GM19240 (cell line): ENCODE measurements at regions not wholly inside any gene's neighbourhood (a gene's known extent, or its start where the extent isn't known, plus 50 kb on each side); places are given as distances from the start of the nearest gene placed in this dataset.

Source experiments
- DNase-seq: peaks from one replicate; pipeline ENCODE4 v3.0.0; 2011; ENCODE audit warnings: low spot score; ENCODE audit not compliant: insufficient read length

GRCh38 chr6:45791211-45792168 lies 224.2 kb downstream of the CLIC5 start:
- no peak for DNase-seq

- no peak for DNase-seq
Observed at GRCh38 chr6:45789238-45789637, 226.4 kb downstream of the CLIC5 start.

DNA sequence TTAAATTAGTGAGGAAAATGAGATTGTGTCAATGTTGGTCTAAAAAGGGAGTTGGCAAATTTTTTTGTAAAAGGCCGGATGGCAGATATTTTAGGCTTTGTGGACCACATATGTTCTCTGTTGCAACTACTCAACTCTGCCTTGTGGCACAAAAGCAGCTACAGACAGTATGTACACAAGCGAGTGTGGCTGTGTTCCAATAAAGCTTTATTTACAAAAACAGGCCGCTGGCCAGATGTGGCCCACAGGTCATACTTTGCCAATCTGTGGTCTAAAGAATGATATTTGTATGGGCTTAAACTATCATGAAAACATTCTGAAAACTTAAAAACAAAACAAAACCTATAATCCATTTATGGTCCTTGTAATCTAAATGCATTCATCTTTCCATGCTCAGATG lies 228.3 kb downstream of the CLIC5 start:
- no peak for DNase-seq

- DNase-seq = no peak
Observed at GRCh38 chr6:45786355-45786781, 229.3 kb downstream of the CLIC5 start.

DNA sequence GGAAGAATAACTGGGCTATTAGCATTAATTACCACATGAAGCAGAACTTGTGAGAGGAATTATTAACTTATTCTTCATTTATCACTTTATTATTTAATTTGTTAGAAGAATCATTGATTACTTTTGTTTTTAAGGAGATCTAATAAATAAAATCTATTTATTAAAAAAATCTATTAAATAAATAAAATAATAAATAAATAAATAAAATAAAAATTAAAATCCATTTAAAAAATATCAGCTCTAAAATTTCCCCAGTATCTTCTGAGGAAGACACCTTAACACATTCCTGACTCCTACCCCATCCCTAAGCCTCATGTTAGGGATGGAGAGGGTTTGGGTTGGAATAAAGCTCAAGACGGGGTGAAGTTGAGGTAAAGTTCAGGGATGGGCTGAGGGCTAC lies 231.4 kb downstream of the CLIC5 start:
- DNase-seq = no peak

DNA sequence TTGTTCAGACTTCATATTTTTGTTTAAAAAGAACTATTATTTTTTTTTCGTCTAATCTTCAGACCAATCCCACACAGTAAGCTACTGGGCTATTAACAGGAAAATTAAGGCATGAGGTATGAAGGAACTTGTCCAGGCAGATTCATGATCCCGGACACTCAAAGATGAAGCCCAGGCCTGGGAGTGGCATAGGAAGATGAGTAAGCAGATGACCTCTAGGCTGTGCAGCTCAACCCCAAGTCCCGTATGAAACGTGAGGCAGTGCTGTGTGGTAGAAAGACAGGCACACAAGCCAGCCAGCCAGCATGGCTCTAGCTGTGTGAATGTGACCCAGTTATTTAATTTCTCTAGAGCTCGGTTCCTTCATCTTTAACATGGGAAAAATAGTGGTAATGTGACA lies 231.9 kb downstream of the CLIC5 start:
- DNase-seq = no peak

DNA sequence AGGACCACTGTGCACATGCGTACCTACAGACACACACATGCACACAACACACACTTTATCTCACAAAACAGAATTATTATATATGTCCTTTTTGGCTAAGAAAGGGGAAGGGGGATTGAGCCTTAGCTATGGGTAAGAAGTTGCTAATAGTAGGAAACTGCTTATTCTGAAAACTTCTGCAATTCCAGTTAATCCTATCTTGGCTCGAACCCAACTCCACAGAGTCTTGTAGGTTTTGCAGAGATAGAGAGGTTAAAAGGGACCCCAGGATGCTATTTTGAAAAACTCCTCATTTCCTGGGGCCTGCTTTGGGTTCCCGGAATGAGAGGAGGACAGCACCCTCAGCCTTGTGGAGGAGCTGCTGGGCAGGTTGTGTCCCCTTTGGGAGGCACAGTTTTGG lies 233.8 kb downstream of the CLIC5 start:
- DNase-seq = no peak

DNA sequence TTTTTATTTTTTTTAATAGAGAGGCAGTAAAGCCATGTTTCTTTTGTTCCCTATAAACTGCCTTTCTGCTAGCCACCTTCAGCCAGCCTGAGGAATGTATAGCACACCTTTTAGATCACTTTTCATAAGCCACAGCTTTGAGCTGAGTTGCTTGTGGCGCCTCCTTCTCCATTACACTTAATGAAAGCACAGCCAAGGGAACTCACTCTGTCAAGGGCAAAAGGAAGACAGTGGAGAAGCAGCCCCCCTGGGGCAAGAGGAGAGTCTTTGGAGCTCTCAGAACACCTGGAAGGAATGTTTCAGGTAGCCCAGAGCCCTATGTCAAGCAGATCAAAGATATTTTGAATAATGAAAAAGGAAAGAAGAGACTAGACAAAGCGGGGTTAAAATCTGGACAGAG lies 235.1 kb downstream of the CLIC5 start:
- no peak for DNase-seq

DNA sequence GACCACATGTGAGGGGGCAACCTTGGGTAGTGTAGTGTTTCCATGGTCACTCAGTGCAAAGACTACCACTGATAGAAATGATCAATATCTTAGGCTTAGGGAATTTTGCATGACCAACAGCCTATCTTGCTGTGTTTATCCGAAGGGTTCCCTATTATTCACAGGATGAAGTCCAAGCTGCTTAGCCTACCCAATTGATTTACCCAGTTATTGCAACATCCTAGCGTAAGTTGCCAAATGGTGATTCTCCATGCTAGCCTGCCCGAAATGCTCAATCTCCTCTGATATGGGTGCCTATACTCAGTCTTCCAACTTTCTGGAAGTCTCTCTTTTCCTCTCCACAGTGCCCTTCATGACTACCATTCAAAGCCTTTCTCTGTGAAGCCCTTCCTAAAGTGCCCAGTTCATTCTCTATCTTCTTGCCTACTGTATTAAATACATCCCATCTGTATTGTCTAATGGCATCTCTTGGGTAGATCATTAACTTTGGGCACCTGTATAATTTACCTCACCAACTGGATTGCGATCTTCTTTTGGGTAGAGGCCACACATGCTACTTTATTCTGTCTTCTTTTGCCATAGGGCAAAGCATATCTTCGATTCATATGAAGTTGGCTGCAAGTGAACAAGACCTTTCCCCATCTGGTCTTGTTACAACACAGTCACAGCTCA lies 240.5 kb downstream of the CLIC5 start:
- no peak for DNase-seq

DNA sequence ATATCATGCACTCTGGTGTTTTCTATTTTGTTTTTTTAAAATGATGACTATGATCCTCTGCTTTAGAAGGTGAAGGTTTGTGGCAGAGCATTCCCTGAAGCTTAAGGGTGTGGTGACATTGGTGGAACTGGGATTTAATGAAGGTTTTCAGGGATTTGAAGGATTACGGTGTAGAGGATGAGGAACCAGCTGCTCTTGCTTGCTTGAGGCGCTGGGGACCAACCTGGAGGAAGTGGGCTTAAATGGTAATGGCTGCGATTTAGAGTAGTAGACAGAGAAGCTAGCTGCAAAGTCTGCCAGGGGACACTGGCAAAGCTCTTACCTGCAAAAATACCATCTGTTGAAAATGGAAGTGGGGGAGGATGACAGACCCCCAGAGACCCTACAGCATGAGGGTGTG lies 241.8 kb downstream of the CLIC5 start:
- DNase-seq = no peak

DNA sequence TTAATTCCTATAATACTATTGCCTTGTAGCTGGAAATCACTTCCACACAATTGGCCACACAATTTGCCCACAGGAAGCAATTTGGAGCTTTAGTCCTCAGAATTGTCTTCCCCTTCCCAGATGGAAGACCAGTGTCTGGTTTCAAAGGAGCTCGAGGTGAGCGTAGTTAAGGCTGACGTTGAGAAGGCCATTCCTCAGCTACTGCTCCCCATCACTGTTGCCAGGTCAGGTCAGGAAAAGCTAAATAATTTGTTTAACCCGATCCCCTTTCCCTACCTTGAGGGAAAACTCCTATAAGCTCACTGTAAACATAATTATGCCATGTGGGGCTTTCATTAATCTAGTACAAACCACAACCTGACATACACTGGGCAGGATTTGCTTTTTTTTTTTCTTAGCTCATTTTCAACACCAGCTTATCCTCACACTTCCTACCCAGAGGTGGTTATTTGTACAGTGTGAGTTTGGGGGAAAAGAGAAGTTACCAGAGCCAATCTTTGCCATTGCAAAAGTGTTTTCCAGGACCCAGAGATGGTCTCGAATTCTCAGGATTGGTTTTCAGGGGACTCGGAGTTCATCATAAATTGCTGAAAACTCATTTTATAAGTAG lies 242.7 kb downstream of the CLIC5 start:
- no peak for DNase-seq

GRCh38 chr6:45772051-45772450 lies 243.6 kb downstream of the CLIC5 start:
- no peak for DNase-seq

DNA sequence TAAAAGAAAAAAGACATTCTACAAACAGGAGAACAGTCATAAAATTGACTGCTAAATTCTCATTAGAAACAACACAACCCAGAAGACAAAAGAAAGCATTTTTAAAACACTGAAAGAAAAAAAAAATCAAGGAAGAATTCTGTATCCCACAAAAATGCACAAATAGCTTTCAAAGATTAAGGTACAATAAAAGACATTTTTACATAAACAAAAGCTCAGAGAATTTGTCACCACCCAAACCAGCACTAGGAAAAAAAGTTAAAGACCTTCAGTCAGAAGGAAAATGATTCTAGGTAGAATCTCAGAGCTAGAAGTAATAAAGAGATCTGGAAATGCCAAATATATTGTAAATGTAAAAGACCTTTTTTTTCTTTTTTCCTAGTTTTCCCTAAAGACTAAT lies 252.4 kb downstream of the CLIC5 start:
- DNase-seq = no peak

DNA sequence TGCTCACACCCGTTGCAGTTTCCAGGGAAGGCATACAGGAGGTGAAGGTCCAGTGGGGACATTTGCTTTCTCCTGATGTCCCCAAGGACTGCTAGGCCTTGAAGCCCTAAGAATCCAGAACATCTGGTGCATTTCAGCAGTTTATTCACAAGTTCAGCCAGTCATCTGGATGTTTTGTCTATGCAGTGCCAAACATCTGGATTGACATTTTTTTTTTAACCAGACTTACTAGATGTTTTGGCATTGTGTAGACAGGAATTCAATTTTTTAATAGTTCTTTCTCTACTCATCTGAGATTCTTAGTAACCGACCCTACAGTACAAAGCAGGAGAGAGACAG lies 256.2 kb downstream of the CLIC5 start:
- DNase-seq = no peak

- DNase-seq = no peak
Observed at GRCh38 chr6:45758787-45759471, 256.7 kb downstream of the CLIC5 start.

GRCh38 chr6:45757443-45758130 lies 258.1 kb downstream of the CLIC5 start:
- no peak for DNase-seq

DNA sequence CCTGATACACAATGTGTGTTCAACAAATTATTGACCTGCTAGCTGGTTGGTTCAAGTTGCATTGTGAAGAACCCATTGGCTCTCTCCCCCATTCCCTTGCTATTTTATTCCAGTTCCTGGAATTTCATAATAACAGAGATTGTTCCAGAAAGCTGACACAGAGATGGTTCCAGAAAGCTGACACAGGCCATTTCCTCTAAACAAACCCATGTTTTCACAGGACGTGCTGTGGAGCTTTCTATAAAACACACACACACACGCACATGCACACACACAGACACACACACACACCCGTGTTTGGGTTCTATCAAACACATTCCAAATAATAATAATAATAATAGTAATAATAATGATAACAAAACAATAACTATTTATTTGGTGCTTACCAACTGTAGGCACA lies 259.1 kb downstream of the CLIC5 start:
- DNase-seq = no peak

DNA sequence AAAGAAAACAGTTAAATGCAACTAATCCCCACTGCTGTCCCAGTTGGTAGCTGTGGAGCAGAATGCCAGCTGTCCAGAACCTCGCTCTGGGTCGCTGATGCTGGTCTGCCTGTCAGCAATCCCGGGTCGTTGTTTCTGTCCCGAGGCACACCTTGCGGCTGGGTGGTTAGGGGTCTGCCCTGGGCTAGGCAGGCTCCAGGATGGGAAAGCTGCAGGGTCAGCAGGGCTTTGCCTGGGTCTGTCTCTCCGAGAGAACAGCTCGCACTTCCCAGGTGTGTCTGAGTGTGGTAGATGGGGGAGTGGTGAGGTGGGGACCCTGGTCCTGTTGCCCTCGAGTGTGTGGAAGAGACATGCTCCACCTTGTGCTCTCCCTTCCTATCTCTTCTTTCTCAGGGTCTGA lies 261.2 kb downstream of the CLIC5 start:
- DNase-seq = no peak

DNA sequence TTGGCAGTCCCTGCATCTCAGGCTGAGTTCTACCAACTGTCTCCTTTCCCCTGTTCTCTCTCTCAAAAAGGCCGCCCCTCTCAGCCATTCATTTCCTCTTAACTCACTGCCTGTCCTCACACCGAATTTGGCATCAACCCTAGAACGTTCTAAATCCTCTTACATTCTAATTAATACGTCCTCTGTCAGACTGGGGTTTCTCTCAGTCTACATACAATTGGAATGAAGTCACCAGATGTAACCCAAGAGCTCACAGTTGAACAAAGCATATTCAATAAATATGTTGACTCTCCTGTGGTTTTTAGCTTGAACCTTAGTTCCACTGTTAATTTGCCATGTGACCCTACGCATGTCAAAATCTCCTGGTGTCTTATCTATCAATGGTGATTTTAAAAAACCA lies 269.6 kb downstream of the CLIC5 start:
- DNase-seq = no peak

DNA sequence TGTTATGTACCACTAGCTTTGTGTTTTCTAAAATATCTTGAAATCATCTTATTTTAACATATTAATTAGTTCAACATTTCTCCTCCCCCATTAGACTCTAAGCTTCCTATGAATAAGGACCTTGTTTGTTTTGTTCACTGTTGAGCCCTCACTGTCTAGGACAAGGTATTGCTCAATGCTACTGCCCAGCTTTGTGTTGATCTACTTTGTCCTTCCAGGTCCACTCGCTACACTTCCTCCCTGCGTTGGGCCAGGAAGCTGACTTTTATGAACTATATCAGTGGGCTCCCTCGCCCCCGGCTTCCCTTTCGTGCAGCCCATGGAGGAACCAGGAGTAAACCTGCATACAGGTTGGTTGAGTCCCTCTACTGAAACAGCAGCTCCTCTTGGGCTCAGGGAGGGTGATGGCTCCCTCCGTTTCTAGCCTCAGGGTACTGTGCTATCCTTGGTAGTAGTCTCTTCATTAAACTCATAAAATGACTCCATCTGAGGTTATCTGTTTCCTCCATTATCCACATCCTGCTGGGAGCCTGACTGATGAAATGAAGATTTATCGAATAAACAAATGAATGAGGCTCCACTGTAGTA lies 272.5 kb downstream of the CLIC5 start:
- no peak for DNase-seq

DNA sequence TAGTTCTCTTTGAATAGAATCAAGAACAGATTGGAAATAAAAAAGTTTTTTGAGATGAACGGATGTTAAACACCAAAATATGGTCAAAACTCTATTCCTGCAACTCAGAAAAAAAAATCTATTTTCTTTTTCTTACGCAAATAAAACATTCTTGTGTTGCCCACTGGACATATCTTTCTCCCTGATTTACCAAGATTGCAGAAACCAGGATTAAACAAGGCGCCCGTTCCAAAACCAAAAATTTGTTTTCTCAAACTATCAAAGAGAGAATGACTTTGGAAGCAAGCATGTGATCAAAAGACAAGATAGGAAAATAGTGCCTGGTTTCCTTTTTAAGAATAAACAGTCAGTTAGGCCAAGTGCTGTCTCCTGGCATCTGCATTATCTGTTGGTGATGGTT lies 273.1 kb downstream of the CLIC5 start:
- no peak for DNase-seq
